ENCODE measurements at regions not wholly inside any gene's neighbourhood (a gene's known extent, or its start where the extent isn't known, plus 50 kb on each side); places are given as distances from the start of the nearest gene placed in this dataset.

DNA sequence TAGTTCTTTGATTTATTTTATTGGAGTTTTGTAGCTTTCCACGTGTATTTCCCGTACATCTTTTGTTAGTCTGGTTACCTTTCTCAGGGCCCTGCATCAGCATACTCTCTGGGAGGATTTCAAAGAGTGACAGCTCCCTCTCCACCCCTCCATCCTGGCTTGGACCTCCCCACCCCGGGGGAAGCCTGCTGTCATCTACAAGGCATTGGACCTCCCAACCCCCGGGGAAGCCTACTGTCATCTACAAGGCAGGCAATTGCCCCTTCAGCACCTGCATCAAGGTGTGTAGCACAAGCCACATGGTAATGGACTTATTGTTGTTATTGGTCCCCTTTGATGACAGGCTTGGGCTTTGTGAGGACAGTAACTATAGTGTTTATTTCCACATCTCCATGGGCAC lies 390.1 kb downstream of the TCERG1L start:
- Histone ChIP-seq H3K9me2 (replicated peaks; ENCODE audit: low read depth, low read length) (no peaks in the 10 kb centered on the region), H3K36me3 (ENCODE audit: insufficient read depth, low read length) (no peaks in the 10 kb centered on the region), H3K4me3 (ENCODE audit: low read length, poor library complexity, severe bottlenecking) (no peak overlapping the region), H3K9ac (ENCODE audit: low read depth, low read length, poor library complexity, severe bottlenecking) (no peak overlapping the region), H2AFZ (ENCODE audit: low read length) (no peak overlapping the region), H3K79me2 (ENCODE audit: insufficient read depth, low read length) (no peaks in the 10 kb centered on the region), H3K27me3 (ENCODE audit: insufficient read depth, low read length, poor library complexity, severe bottlenecking) (no peaks in the 10 kb centered on the region), H3K4me1 (ENCODE audit: insufficient read depth, low read length, poor library complexity, severe bottlenecking) (no peaks in the 10 kb centered on the region), H4K20me1 (ENCODE audit: insufficient read depth, low read length, poor library complexity, severe bottlenecking) (no peaks in the 10 kb centered on the region), H3K4me2 (ENCODE audit: low read depth, low read length, poor library complexity, severe bottlenecking) (no peak overlapping the region), H3F3A (ENCODE audit: low read depth) (no peaks in the 10 kb centered on the region), H3K9me3 (ENCODE audit: insufficient read depth, low read depth, low read length) (peaks cover 16% of the 10 kb centered on the region; the same call in 1 of the 2 replicates)
- TF ChIP-seq, protein P1, sequence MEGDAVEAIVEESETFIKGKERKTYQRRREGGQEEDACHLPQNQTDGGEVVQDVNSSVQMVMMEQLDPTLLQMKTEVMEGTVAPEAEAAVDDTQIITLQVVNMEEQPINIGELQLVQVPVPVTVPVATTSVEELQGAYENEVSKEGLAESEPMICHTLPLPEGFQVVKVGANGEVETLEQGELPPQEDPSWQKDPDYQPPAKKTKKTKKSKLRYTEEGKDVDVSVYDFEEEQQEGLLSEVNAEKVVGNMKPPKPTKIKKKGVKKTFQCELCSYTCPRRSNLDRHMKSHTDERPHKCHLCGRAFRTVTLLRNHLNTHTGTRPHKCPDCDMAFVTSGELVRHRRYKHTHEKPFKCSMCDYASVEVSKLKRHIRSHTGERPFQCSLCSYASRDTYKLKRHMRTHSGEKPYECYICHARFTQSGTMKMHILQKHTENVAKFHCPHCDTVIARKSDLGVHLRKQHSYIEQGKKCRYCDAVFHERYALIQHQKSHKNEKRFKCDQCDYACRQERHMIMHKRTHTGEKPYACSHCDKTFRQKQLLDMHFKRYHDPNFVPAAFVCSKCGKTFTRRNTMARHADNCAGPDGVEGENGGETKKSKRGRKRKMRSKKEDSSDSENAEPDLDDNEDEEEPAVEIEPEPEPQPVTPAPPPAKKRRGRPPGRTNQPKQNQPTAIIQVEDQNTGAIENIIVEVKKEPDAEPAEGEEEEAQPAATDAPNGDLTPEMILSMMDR (conservative IDR thresholded peaks at IDR 0.05; ENCODE audit: low read length) = no peak
- no peak for TF ChIP-seq EZH2phosphoT487 (IDR thresholded peaks at IDR 0.05; ENCODE audit: borderline replicate concordance)

DNA sequence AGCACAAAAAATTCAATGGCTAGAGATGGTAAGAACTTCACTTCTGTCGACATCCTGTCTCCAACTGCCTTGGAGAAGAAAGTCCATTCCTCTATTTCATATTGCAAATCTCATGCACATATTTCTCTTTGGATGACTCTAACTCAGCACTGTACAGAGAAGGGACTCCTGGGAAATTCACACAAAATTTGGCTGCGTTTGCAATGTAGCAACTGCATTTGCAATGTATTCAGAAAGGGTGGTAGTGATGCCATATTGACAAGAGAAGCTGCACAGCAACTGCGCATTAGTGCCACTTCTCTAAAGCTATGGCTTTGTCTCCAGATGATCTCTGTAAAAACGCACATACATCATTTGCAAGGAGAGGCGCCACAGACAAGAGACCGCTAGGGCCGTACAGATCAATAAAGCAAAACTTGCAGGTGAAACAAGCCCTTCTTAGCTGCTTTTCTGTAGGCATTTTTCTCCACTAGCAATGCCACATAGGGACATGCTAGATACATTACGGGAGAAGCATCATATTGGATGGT lies 389.5 kb downstream of the TCERG1L start:
- H3K79me2 ChIP-seq (ENCODE audit: insufficient read depth, low read length) = no peaks in the 10 kb centered on the region
- H3K36me3 ChIP-seq (ENCODE audit: insufficient read depth, low read length) = no peaks in the 10 kb centered on the region
- H3K9me3 ChIP-seq (ENCODE audit: insufficient read depth, low read depth, low read length) = peaks cover 16% of the 10 kb centered on the region; the same call in 1 of the 2 replicates
- no peak overlapping the region for H2AFZ ChIP-seq (ENCODE audit: low read length)
- no peaks in the 10 kb centered on the region for H3F3A ChIP-seq (ENCODE audit: low read depth)
- no peak overlapping the region for H3K4me3 ChIP-seq (ENCODE audit: low read length, poor library complexity, severe bottlenecking)
- TF ChIP-seq EZH2phosphoT487 (IDR thresholded peaks at IDR 0.05; ENCODE audit: borderline replicate concordance) = no peak
- TF ChIP-seq, protein P1 (conservative IDR thresholded peaks at IDR 0.05; ENCODE audit: low read length) = no peak
- H3K4me2 ChIP-seq (ENCODE audit: low read depth, low read length, poor library complexity, severe bottlenecking) = no peak overlapping the region
- H3K9me2 ChIP-seq (replicated peaks; ENCODE audit: low read depth, low read length) = no peaks in the 10 kb centered on the region
- no peaks in the 10 kb centered on the region for H3K4me1 ChIP-seq (ENCODE audit: insufficient read depth, low read length, poor library complexity, severe bottlenecking)
- no peaks in the 10 kb centered on the region for H3K27me3 ChIP-seq (ENCODE audit: insufficient read depth, low read length, poor library complexity, severe bottlenecking)
- no peaks in the 10 kb centered on the region for H4K20me1 ChIP-seq (ENCODE audit: insufficient read depth, low read length, poor library complexity, severe bottlenecking)
- H3K9ac ChIP-seq (ENCODE audit: low read depth, low read length, poor library complexity, severe bottlenecking) = no peak overlapping the region

DNA sequence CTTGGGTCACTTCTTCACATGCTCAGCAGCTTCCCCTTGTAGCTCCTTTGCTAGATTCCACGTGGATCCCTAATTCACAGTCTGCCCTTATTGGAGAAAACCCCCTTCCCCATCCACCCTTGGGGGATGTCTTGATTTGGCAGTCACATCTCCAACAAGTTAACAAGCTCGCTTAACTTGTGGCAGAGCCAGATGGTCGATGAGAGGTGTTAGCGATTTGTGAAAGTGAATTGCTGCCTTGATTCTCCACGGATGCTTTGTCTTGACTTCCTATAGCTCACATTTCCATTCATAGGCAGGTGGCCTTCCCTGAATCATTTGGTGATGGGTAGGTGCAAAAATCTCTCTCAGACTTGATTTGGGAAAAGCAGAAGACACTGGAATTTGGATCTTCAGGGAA lies 387.9 kb downstream of the TCERG1L start:
- H4K20me1 ChIP-seq (ENCODE audit: insufficient read depth, low read length, poor library complexity, severe bottlenecking) = no peaks in the 10 kb centered on the region
- H3K27me3 ChIP-seq (ENCODE audit: insufficient read depth, low read length, poor library complexity, severe bottlenecking) = no peaks in the 10 kb centered on the region
- no peak for TF ChIP-seq EZH2phosphoT487 (IDR thresholded peaks at IDR 0.05; ENCODE audit: borderline replicate concordance)
- TF ChIP-seq, protein P1 (conservative IDR thresholded peaks at IDR 0.05; ENCODE audit: low read length) = no peak
- no peaks in the 10 kb centered on the region for H3F3A ChIP-seq (ENCODE audit: low read depth)
- no peaks in the 10 kb centered on the region for H3K4me1 ChIP-seq (ENCODE audit: insufficient read depth, low read length, poor library complexity, severe bottlenecking)
- H3K79me2 ChIP-seq (ENCODE audit: insufficient read depth, low read length) = no peaks in the 10 kb centered on the region
- H3K9ac ChIP-seq (ENCODE audit: low read depth, low read length, poor library complexity, severe bottlenecking) = no peak overlapping the region
- H3K9me3 ChIP-seq (ENCODE audit: insufficient read depth, low read depth, low read length) = peaks cover 21% of the 10 kb centered on the region; the same call in 1 of the 2 replicates
- H3K4me3 ChIP-seq (ENCODE audit: low read length, poor library complexity, severe bottlenecking) = no peak overlapping the region
- H3K9me2 ChIP-seq (replicated peaks; ENCODE audit: low read depth, low read length) = no peaks in the 10 kb centered on the region
- no peak overlapping the region for H3K4me2 ChIP-seq (ENCODE audit: low read depth, low read length, poor library complexity, severe bottlenecking)
- H3K36me3 ChIP-seq (ENCODE audit: insufficient read depth, low read length) = no peaks in the 10 kb centered on the region
- no peak overlapping the region for H2AFZ ChIP-seq (ENCODE audit: low read length)
